ENCODE measurements at regions not wholly inside any gene's neighbourhood (a gene's known extent, or its start where the extent isn't known, plus 50 kb on each side); places are given as distances from the start of the nearest gene placed in this dataset.
A peak's percentile ranks its signal among the peaks of the same experiment; 100 is the strongest.

DNA sequence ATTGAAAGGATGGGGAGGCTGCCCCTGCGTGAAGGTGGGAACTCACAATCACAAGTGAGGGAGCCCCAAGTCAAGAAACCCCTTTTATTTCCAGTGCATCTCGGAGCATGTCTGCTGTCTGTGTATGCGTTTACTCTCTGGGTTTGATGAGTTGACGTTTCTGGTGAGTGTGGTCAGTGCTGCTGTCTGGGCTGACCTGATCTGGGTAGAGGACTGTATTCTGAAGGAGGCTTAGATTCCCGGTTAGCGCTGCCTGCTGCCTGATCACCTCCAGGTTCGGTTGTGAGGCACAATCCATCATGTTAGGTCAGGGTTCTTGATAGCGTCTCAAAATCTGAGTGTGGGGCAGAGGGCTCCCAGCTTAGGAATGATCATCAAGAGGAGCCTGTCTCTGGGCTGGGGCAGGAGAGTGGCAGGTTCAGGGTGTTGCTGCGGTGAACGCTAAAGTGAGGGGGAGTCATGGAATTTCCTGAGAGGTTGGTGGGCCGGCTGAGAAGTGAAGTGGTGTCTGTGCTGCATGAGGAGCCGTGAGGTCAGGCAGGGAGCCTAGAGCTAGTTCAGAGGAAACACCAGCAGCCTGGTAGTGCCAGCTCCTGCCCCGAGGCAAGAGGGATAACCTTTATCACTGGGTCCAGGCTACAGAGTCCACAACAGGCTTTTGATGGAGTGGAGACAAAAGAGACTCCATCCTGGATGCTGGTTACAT lies 225.3 kb upstream of the CST7 start:
- no peaks in the 10 kb centered on the region for H3K27me3 ChIP-seq (ENCODE audit: insufficient read depth, low read length, poor library complexity)
- H4K8ac ChIP-seq (ENCODE audit: low read depth, low read length): no peak overlapping the region
- no peak overlapping the region for H2BK120ac ChIP-seq (ENCODE audit: low read depth, low read length)

DNA sequence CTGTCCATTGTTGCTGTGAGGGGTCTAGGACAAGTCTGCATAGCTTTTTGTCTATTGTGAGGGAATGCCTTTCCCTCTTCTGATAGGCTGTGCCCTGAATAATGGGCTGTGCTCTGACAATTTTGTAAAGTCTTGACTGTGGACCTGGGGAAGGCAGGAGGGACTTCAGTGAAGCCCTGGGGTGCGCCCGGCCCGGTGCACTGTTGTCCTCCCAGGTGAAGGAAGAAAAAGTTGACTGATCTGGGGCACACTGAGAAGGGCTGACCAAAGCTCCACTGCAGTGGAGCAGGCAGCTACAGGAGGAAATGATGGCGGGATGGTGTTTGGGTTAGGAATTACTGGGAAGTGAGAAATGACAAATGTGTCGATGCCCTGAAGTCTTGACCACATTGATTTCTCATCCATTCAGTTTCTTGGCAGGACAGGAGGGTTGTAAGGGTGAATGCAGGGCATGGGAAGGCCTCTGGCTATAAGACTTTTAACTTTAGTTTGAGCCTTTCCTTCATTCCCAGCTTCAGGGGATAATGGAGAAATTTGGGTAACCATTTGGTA lies 224.0 kb upstream of the CST7 start:
- Histone ChIP-seq H3K4me3 (ENCODE audit: low read length) (no peak overlapping the region), H3K18ac (ENCODE audit: low read length) (no peak overlapping the region), H4K5ac (ENCODE audit: low read length) (no peak overlapping the region), H3K56ac (ENCODE audit: low read length) (no peak overlapping the region), H3K27me3 (ENCODE audit: insufficient read depth, low read length, poor library complexity) (no peaks in the 10 kb centered on the region), H3K79me2 (ENCODE audit: control insufficient read depth, insufficient read depth, low read length) (no peaks in the 10 kb centered on the region), H2AK5ac (ENCODE audit: low read length) (no peak overlapping the region), H3K4me2 (ENCODE audit: low read length) (no peak overlapping the region), H3K9ac (ENCODE audit: low read length) (no peak overlapping the region), H3K4ac (ENCODE audit: low read depth, low read length) (no peak overlapping the region), H3K36me3 (ENCODE audit: control insufficient read depth, insufficient read depth, low read length) (no peaks in the 10 kb centered on the region), H3K23ac (ENCODE audit: low read length) (no peak overlapping the region), H3K27ac (ENCODE audit: low read depth, low read length) (no peak overlapping the region), H3K4me1 (ENCODE audit: control insufficient read depth, low read depth, low read length) (peaks cover 6% of the 10 kb centered on the region), H4K8ac (ENCODE audit: low read depth, low read length) (no peak overlapping the region), H2BK15ac (replicated peaks; ENCODE audit: low read depth) (no peak overlapping the region), H2BK5ac (ENCODE audit: low read length) (no peak overlapping the region), H3K79me1 (ENCODE audit: low read length) (no peaks in the 10 kb centered on the region), H2BK120ac (ENCODE audit: low read depth, low read length) (no peak overlapping the region)
- WGBS (ENCODE audit: extremely low coverage, insufficient coverage, low lambda C conversion rate): no CpG with 5 or more reads among the region's 5 CpGs
- no peak for DNase-seq

More for the DNA sequence above, 225.3 kb upstream of the CST7 start:
- H3K4me2 ChIP-seq (ENCODE audit: low read length): no peak overlapping the region
- no peak overlapping the region for H3K56ac ChIP-seq (ENCODE audit: low read length)
- H3K79me2 ChIP-seq (ENCODE audit: control insufficient read depth, insufficient read depth, low read length): no peaks in the 10 kb centered on the region
- no peak overlapping the region for H3K23ac ChIP-seq (ENCODE audit: low read length)
- no peak overlapping the region for H2AK5ac ChIP-seq (ENCODE audit: low read length)
- H3K27ac ChIP-seq (ENCODE audit: low read depth, low read length): no peak overlapping the region
- H3K79me1 ChIP-seq (ENCODE audit: low read length): no peaks in the 10 kb centered on the region
- no peak for DNase-seq
- no peak overlapping the region for H4K5ac ChIP-seq (ENCODE audit: low read length)
- no CpG with 5 or more reads among the region's 13 CpGs for WGBS (ENCODE audit: extremely low coverage, insufficient coverage, low lambda C conversion rate)
- no peak overlapping the region for H3K4me3 ChIP-seq (ENCODE audit: low read length)
- no peaks in the 10 kb centered on the region for H3K36me3 ChIP-seq (ENCODE audit: control insufficient read depth, insufficient read depth, low read length)
- no peak overlapping the region for H3K4ac ChIP-seq (ENCODE audit: low read depth, low read length)
- H3K9ac ChIP-seq (ENCODE audit: low read length): no peak overlapping the region
- peaks cover 6% of the 10 kb centered on the region for H3K4me1 ChIP-seq (ENCODE audit: control insufficient read depth, low read depth, low read length)
- H2BK15ac ChIP-seq (replicated peaks; ENCODE audit: low read depth): no peak overlapping the region
- H2BK5ac ChIP-seq (ENCODE audit: low read length): no peak overlapping the region
- H3K18ac ChIP-seq (ENCODE audit: low read length): no peak overlapping the region

DNA sequence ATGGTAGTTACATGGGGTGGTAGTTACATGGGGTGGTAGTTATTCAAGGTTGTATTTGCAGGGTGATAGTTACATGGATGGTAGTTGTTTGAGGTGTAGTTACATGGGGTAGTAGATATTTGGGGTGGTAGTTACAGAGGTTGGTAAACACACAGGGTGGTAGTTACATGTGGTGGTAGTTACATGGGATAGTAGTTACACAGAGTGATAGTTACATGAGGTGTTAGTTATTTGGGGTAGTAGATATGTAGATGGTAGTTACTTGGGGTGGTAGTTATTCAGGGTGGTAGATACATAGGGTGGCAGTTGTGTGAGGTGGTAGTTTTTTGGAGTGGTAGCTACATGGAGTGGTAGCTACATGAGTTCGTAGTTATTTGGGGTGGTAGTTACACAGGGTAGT lies 221.3 kb upstream of the CST7 start:
- Histone ChIP-seq H3K36me3 (ENCODE audit: control insufficient read depth, insufficient read depth, low read length) (no peaks in the 10 kb centered on the region), H3K9ac (ENCODE audit: low read length) (no peak overlapping the region), H2BK120ac (ENCODE audit: low read depth, low read length) (no peak overlapping the region), H3K27ac (ENCODE audit: low read depth, low read length) (no peak overlapping the region), H3K18ac (ENCODE audit: low read length) (no peak overlapping the region), H3K79me2 (ENCODE audit: control insufficient read depth, insufficient read depth, low read length) (no peaks in the 10 kb centered on the region), H3K23ac (ENCODE audit: low read length) (no peak overlapping the region), H3K79me1 (ENCODE audit: low read length) (no peaks in the 10 kb centered on the region), H2AK5ac (ENCODE audit: low read length) (peak overlapping the region; percentile 11), H4K8ac (ENCODE audit: low read depth, low read length) (no peak overlapping the region), H2BK5ac (ENCODE audit: low read length) (no peak overlapping the region), H2BK15ac (replicated peaks; ENCODE audit: low read depth) (no peak overlapping the region), H3K4ac (ENCODE audit: low read depth, low read length) (no peak overlapping the region), H4K5ac (ENCODE audit: low read length) (no peak overlapping the region), H3K4me3 (ENCODE audit: low read length) (no peak overlapping the region), H3K56ac (ENCODE audit: low read length) (no peak overlapping the region), H3K27me3 (ENCODE audit: insufficient read depth, low read length, poor library complexity) (no peaks in the 10 kb centered on the region), H3K4me2 (ENCODE audit: low read length) (no peak overlapping the region), H3K4me1 (ENCODE audit: control insufficient read depth, low read depth, low read length) (peaks cover 6% of the 10 kb centered on the region)
- WGBS (ENCODE audit: extremely low coverage, insufficient coverage, low lambda C conversion rate): 100% methylated on average over 1 of the region's 1 CpG
- DNase-seq: no peak

DNA sequence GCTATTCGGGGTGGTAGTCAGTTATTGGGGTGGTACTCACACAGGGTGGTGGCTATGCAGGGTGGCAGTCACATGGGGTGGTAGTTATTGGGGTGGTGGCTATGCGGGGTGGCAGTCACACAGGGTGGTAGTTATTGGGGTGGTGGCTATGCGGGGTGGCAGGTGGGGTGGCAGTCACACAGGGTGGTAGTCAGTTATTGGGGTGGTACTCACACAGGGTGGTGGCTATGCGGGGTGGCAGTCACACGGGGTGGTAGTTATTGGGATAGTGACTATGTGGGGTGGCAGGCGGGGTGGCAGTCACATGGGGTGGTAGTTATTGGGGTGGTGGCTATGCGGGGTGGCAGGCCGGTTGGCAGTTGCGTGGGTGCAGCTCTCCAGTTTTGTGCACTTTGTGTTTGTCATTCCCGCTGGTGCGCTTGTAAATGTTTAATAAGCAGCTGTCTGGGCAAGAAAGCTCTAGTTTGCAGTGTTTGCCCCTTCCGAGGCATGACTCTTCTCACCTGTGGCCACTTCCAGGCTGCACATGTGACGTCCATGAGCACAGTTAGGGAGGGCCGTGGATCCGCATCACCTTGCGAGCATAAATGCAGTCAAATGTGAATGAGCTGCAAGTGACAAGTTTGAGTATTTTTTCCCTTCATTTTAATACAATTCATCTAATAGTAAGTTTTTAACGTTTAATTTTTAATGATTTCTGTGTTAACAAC lies 219.0 kb upstream of the CST7 start:
- H3K18ac ChIP-seq (ENCODE audit: low read length): no peak overlapping the region
- H3K4me3 ChIP-seq (ENCODE audit: low read length): no peak overlapping the region
- H3K23ac ChIP-seq (ENCODE audit: low read length): no peak overlapping the region
- WGBS (ENCODE audit: extremely low coverage, insufficient coverage, low lambda C conversion rate): no CpG with 5 or more reads among the region's 17 CpGs
- H3K9ac ChIP-seq (ENCODE audit: low read length): no peak overlapping the region
- H2BK5ac ChIP-seq (ENCODE audit: low read length): no peak overlapping the region
- no peak overlapping the region for H3K4me2 ChIP-seq (ENCODE audit: low read length)
- no peaks in the 10 kb centered on the region for H3K79me2 ChIP-seq (ENCODE audit: control insufficient read depth, insufficient read depth, low read length)
- H4K8ac ChIP-seq (ENCODE audit: low read depth, low read length): no peak overlapping the region
- H3K36me3 ChIP-seq (ENCODE audit: control insufficient read depth, insufficient read depth, low read length): no peaks in the 10 kb centered on the region
- H3K79me1 ChIP-seq (ENCODE audit: low read length): no peaks in the 10 kb centered on the region
- H3K27me3 ChIP-seq (ENCODE audit: insufficient read depth, low read length, poor library complexity): no peaks in the 10 kb centered on the region
- no peak overlapping the region for H3K27ac ChIP-seq (ENCODE audit: low read depth, low read length)
- peaks cover 7% of the 10 kb centered on the region for H3K4me1 ChIP-seq (ENCODE audit: control insufficient read depth, low read depth, low read length)
- H2AK5ac ChIP-seq (ENCODE audit: low read length): no peak overlapping the region
- no peak overlapping the region for H2BK120ac ChIP-seq (ENCODE audit: low read depth, low read length)
- no peak overlapping the region for H2BK15ac ChIP-seq (replicated peaks; ENCODE audit: low read depth)
- H3K4ac ChIP-seq (ENCODE audit: low read depth, low read length): no peak overlapping the region
- DNase-seq: no peak
- H3K56ac ChIP-seq (ENCODE audit: low read length): no peak overlapping the region
- no peak overlapping the region for H4K5ac ChIP-seq (ENCODE audit: low read length)

DNA sequence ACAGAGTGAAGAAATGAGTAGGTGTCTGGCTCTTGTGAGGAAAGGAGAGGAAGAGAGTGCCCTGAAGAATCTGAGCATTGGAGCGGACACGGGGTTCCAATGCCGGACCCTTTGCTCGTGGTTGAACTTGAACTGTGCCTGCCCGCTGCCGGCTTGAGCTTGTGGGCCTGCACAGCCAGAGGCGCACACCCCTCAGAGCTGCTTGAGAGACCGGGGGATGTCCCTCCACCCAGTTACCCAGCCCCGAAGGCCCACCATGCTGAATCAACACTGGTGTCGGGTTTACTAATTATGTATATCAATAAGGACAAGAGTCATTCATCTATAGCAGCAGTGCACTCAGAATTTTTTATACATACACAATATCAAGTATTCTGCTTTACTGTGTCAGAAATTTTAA lies 218.3 kb upstream of the CST7 start:
- H2AK5ac ChIP-seq (ENCODE audit: low read length): no peak overlapping the region
- no peak overlapping the region for H3K27ac ChIP-seq (ENCODE audit: low read depth, low read length)
- H2BK15ac ChIP-seq (replicated peaks; ENCODE audit: low read depth): no peak overlapping the region
- no peak overlapping the region for H3K9ac ChIP-seq (ENCODE audit: low read length)
- H3K4ac ChIP-seq (ENCODE audit: low read depth, low read length): no peak overlapping the region
- H3K18ac ChIP-seq (ENCODE audit: low read length): no peak overlapping the region
- H3K4me3 ChIP-seq (ENCODE audit: low read length): no peak overlapping the region
- H3K36me3 ChIP-seq (ENCODE audit: control insufficient read depth, insufficient read depth, low read length): no peaks in the 10 kb centered on the region
- H3K27me3 ChIP-seq (ENCODE audit: insufficient read depth, low read length, poor library complexity): no peaks in the 10 kb centered on the region
- H3K79me1 ChIP-seq (ENCODE audit: low read length): no peaks in the 10 kb centered on the region
- no peak overlapping the region for H4K5ac ChIP-seq (ENCODE audit: low read length)
- H3K4me2 ChIP-seq (ENCODE audit: low read length): no peak overlapping the region
- no peak overlapping the region for H2BK5ac ChIP-seq (ENCODE audit: low read length)
- no peak overlapping the region for H4K8ac ChIP-seq (ENCODE audit: low read depth, low read length)
- no CpG with 5 or more reads among the region's 10 CpGs for WGBS (ENCODE audit: extremely low coverage, insufficient coverage, low lambda C conversion rate)
- H2BK120ac ChIP-seq (ENCODE audit: low read depth, low read length): no peak overlapping the region
- H3K79me2 ChIP-seq (ENCODE audit: control insufficient read depth, insufficient read depth, low read length): no peaks in the 10 kb centered on the region
- DNase-seq: no peak
- no peak overlapping the region for H3K56ac ChIP-seq (ENCODE audit: low read length)
- no peak overlapping the region for H3K23ac ChIP-seq (ENCODE audit: low read length)
- peaks cover 8% of the 10 kb centered on the region for H3K4me1 ChIP-seq (ENCODE audit: control insufficient read depth, low read depth, low read length)
